Right lung (tissue), 2 donors: ENCODE measurements at regions not wholly inside any gene's neighbourhood (a gene's known extent, or its start where the extent isn't known, plus 50 kb on each side); places are given as distances from the start of the nearest gene placed in this dataset.

ENCODE experiments used
- DNase-seq, 2 donors: peaks; one replicate each; pipeline ENCODE4 v3.0.0-alpha.2; 2013

GRCh38 chr4:37740546-37740945 is 54.4 kb upstream of the RELL1 start:
- no peak for DNase-seq

DNA sequence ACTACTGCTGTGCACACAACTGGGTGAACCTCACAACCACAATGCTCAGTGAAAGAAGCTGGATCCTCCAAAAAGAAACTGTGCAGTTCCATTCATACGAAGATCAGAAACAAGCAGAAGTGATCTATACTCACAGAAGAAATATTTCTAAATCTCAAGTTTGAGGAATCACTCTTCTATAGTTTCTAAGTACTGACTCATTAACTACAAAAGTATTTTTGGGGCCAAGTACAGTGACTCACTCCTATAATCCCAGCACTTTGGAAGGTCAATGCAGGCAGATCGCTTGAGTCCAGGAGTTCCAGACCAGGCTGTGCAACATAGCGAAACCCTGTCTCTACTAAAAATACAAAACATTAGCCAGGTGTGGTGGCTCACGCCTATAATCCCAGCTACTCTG is 51.3 kb upstream of the RELL1 start:
- DNase-seq, result no peak
